Stomach (tissue), 8 donors: ENCODE measurements at regions not wholly inside any gene's neighbourhood (a gene's known extent, or its start where the extent isn't known, plus 50 kb on each side); places are given as distances from the start of the nearest gene placed in this dataset.

ENCODE experiments used
- DNase-seq, 2 donors: peaks; one replicate each; pipeline versions ENCODE4 v3.0.0 to v3.0.0-alpha.2; 2013 to 2019
- H3K27ac ChIP-seq, 5 donors: fragments of 200-600 bp in 4 of 5; sonication (generic) in 4 of 5; one replicate each; pipeline ENCODE4 v1.5.1; 2013 to 2019; ENCODE audit warnings: mild to moderate bottlenecking in 1 of 5, moderate library complexity in 1 of 5
- H3K27me3 ChIP-seq, 3 donors: fragments of 200-600 bp; sonication (generic); one replicate each; pipeline ENCODE4 v1.5.1; 2017 to 2019; ENCODE audit warnings: mixed run types in 1 of 3
- H3K36me3 ChIP-seq, 4 donors: fragments of 200-600 bp; sonication (generic); 1 replicate in 3 of 4; 2 replicates in 1 of 4; pipeline ENCODE4 v1.5.1; 2016 to 2019
- H3K4me1 ChIP-seq, 4 donors: fragments of 200-600 bp; sonication (generic); one replicate each; pipeline ENCODE4 v1.5.1; 2016 to 2019
- H3K4me3 ChIP-seq, 4 donors: fragments of 200-600 bp; sonication (generic) in 3 of 4; one replicate each; pipeline ENCODE4 v1.5.1; 2016 to 2019; ENCODE audit warnings: mild to moderate bottlenecking in 1 of 4
- H3K9me3 ChIP-seq, 4 donors: fragments of 200-600 bp; sonication (generic); one replicate each; pipeline ENCODE4 v1.5.1; 2016 to 2019
- CTCF ChIP-seq, 7 experiments: fragments of 450-650 bp in 4 of 7; fragments of 200-600 bp in 3 of 7; sonication (generic) in 3 of 7; IDR thresholded peaks; one replicate each; pipeline ENCODE4 v1.5.1; 2016 to 2019; ENCODE audit warnings: antibody characterized with exemption in 7 of 7, control low read depth in 2 of 7, mild to moderate bottlenecking in 1 of 7
- EP300 ChIP-seq: sonication (generic); formaldehyde crosslinking; IDR thresholded peaks from one replicate; pipeline ENCODE4 v1.6.1; 2017; ENCODE audit warnings: antibody characterized with exemption
- POLR2A ChIP-seq, 4 donors: fragments of 450-650 bp; IDR thresholded peaks; one replicate each; pipeline ENCODE4 v1.6.1; 2016; ENCODE audit warnings: antibody characterized with exemption in 4 of 4, control low read depth in 2 of 4, mild to moderate bottlenecking in 1 of 4, moderate library complexity in 1 of 4
- POLR2AphosphoS5 ChIP-seq, 3 donors: sonication (generic); formaldehyde crosslinking; IDR thresholded peaks; one replicate each; pipeline ENCODE4 v1.6.1; 2016; ENCODE audit warnings: antibody characterized with exemption in 3 of 3
- WGBS, 5 donors: extraction: QIAGEN DNeasy Blood & Tissue Kit in 3 of 5; methylation state at CpG; one replicate each; pipeline versions ENCODE4 v1.1.5 to v1.1.7; 2013 to 2018; 5-methylcytosine and 5-hydroxymethylcytosine counted together
- intact Hi-C: fragments of 100-400 bp; cut with DNase I; formaldehyde crosslinking; loops from one replicate; pipeline ENCODE4 v1.15.1; 2023; ENCODE audit warnings: low total_unique reads
- donor health status: healthy with polysubstance abuse.
- donor health status: Bipolar disorder and iron deficiency.
- donor health status: healthy.

- H3K4me3 ChIP-seq, result no peak overlapping the region
- H3K4me1 ChIP-seq, result peaks cover 23 to 84% (median 51%) of the 10 kb centered on the region in 4 donors
- H3K36me3 ChIP-seq, result no peaks in the 10 kb centered on the region
- TF ChIP-seq CTCF (IDR thresholded peaks at IDR 0.05), result no peak
- no peak for TF ChIP-seq POLR2A (IDR thresholded peaks at IDR 0.05)
- no peak for TF ChIP-seq EP300
- peak in 1 of 3 donors; percentile 16 for TF ChIP-seq POLR2AphosphoS5 (IDR thresholded peaks at IDR 0.05)
- intact Hi-C loops, result no loop called here
- WGBS, 5 donors, result 58 to 64% (median 63%) methylated on average over 3 of the region's 3 CpGs
- no peaks in the 10 kb centered on the region for H3K27me3 ChIP-seq
- DNase-seq, result no peak
- no peaks in the 10 kb centered on the region for H3K9me3 ChIP-seq
- no peak overlapping the region for H3K27ac ChIP-seq
These were observed 433.7 kb downstream of the SHQ1 start for GRCh38 chr3:72414481-72415016.

- H3K27me3 ChIP-seq, result no peaks in the 10 kb centered on the region
- H3K4me1 ChIP-seq, result peaks cover 23 to 80% (median 56%) of the 10 kb centered on the region in 4 donors
- intact Hi-C loops, result no loop called here
- no peaks in the 10 kb centered on the region for H3K36me3 ChIP-seq
- H3K9me3 ChIP-seq, result no peaks in the 10 kb centered on the region
- DNase-seq, result no peak
- TF ChIP-seq POLR2A (IDR thresholded peaks at IDR 0.05) (no peak), EP300 (no peak), CTCF (IDR thresholded peaks at IDR 0.05) (no peak), POLR2AphosphoS5 (IDR thresholded peaks at IDR 0.05) (no peak)
- WGBS, 5 donors, result 38 to 56% (median 45%) methylated on average over 4 of the region's 4 CpGs
- no peak overlapping the region for H3K27ac ChIP-seq
- H3K4me3 ChIP-seq, result no peak overlapping the region
These were observed 435.0 kb downstream of the SHQ1 start for GRCh38 chr3:72413228-72413627.

GRCh38 chr3:72412340-72412956, 435.8 kb downstream of the SHQ1 start:
- DNase-seq, result no peak
- no peak for TF ChIP-seq POLR2AphosphoS5 (IDR thresholded peaks at IDR 0.05)
- TF ChIP-seq CTCF (IDR thresholded peaks at IDR 0.05), result no peak
- no peak for TF ChIP-seq EP300
- no peak for TF ChIP-seq POLR2A (IDR thresholded peaks at IDR 0.05)

GRCh38 chr3:72411843-72412242, 436.4 kb downstream of the SHQ1 start:
- no peak for TF ChIP-seq CTCF (IDR thresholded peaks at IDR 0.05)
- TF ChIP-seq EP300, result no peak
- no peak for TF ChIP-seq POLR2A (IDR thresholded peaks at IDR 0.05)
- TF ChIP-seq POLR2AphosphoS5 (IDR thresholded peaks at IDR 0.05), result no peak
- intact Hi-C loops, result no loop called here
- no peak overlapping the region for H3K4me3 ChIP-seq
- 36 to 60% (median 43%) methylated on average over 1 of the region's 1 CpG for WGBS, 5 donors
- DNase-seq, result no peak
- no peaks in the 10 kb centered on the region for H3K9me3 ChIP-seq
- H3K4me1 ChIP-seq, result peaks cover 29 to 85% (median 61%) of the 10 kb centered on the region in 4 donors
- H3K36me3 ChIP-seq, result no peaks in the 10 kb centered on the region
- no peak overlapping the region for H3K27ac ChIP-seq
- no peaks in the 10 kb centered on the region for H3K27me3 ChIP-seq

More at GRCh38 chr3:72412340-72412956, 435.8 kb downstream of the SHQ1 start:
- no peak overlapping the region for H3K27ac ChIP-seq
- intact Hi-C loops, result no loop called here
- 90 to 95% (median 93%) methylated on average over 5 of the region's 5 CpGs for WGBS, 5 donors
- no peak overlapping the region for H3K4me3 ChIP-seq
- no peaks in the 10 kb centered on the region for H3K9me3 ChIP-seq
- peaks cover 27 to 83% (median 59%) of the 10 kb centered on the region in 4 donors for H3K4me1 ChIP-seq
- H3K36me3 ChIP-seq, result no peaks in the 10 kb centered on the region
- no peaks in the 10 kb centered on the region for H3K27me3 ChIP-seq
